Breast epithelium (tissue), 4 donors: ENCODE measurements at regions not wholly inside any gene's neighbourhood (a gene's known extent, or its start where the extent isn't known, plus 50 kb on each side); places are given as distances from the start of the nearest gene placed in this dataset.

Experiments used
- DNase-seq, 2 donors: peaks; one replicate each; pipeline ENCODE4 v3.0.0-alpha.2; 2019; ENCODE audit warnings: low spot score in 2 of 2
- H3K27ac ChIP-seq, 2 donors: fragments of 200-600 bp; sonication (generic) in 1 of 2; one replicate each; pipeline ENCODE4 v1.5.1; 2016 to 2019; ENCODE audit warnings: mild to moderate bottlenecking in 1 of 2
- H3K27me3 ChIP-seq, 2 donors: fragments of 200-600 bp; sonication (generic) in 1 of 2; one replicate each; pipeline versions ENCODE4 v1.5.1 to v1.6.0; 2017 to 2019; ENCODE audit warnings: control low read depth in 1 of 2, mild to moderate bottlenecking in 1 of 2
- H3K36me3 ChIP-seq: fragments of 200-600 bp; one replicate; pipeline ENCODE4 v1.5.1; 2019
- H3K4me1 ChIP-seq, 2 donors: fragments of 200-600 bp; sonication (generic); one replicate each; pipeline ENCODE4 v1.5.1; 2016 to 2019; ENCODE audit warnings: control low read depth in 1 of 2
- H3K4me3 ChIP-seq, 3 donors: fragments of 200-600 bp; sonication (generic); 1 replicate in 2 of 3; 2 replicates in 1 of 3; pipeline ENCODE4 v1.5.1; 2016 to 2019; ENCODE audit warnings: mild to moderate bottlenecking in 3 of 3, moderate library complexity in 2 of 3
- H3K9me3 ChIP-seq, 2 donors: fragments of 200-600 bp; sonication (generic) in 1 of 2; one replicate each; pipeline ENCODE4 v1.5.1; 2016 to 2019; ENCODE audit warnings: control low read depth in 1 of 2
- POLR2A ChIP-seq: fragments of 450-650 bp; IDR thresholded peaks from one replicate; pipeline ENCODE4 v1.6.1; 2016; ENCODE audit warnings: antibody characterized with exemption, mild to moderate bottlenecking, moderate library complexity
- POLR2AphosphoS5 ChIP-seq, 3 donors: sonication (generic); formaldehyde crosslinking; IDR thresholded peaks; one replicate each; pipeline ENCODE4 v1.6.1; 2017; ENCODE audit warnings: antibody characterized with exemption in 3 of 3
- intact Hi-C: fragments of 100-400 bp; cut with DNase I; formaldehyde crosslinking; loops from one replicate; pipeline ENCODE4 v1.15.1; 2023; ENCODE audit warnings: low total_unique reads
- TF ChIP-seq, protein P1 (sequence below), 3 donors: fragments of 450-650 bp; IDR thresholded peaks; one replicate each; pipeline ENCODE4 v1.5.1; 2016 to 2017; ENCODE audit warnings: antibody characterized with exemption in 3 of 3, mild to moderate bottlenecking in 3 of 3, moderate library complexity in 3 of 3

DNA sequence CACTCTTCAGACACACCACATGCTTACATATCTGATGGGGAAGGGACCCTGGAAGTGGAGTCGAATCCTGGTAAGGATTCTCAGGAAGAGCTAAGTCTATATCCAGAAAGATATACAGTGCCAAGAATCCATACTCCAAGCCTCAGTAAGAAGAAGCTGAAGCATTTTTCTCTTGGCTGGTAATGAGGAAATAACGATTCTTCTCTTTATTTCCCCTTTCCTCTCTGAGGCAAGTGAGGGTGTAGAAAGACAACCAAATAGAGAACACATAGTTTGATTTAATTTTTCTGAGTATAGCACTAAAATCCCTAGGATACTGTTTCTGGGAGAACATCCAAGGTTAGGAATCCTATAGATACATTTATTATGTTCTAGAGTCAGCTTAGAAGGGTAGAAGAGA lies 857.3 kb downstream of the TUSC7 start:
- H3K4me1 ChIP-seq = no peaks in the 10 kb centered on the region
- intact Hi-C loops = no loop called here
- H3K36me3 ChIP-seq = no peaks in the 10 kb centered on the region
- no peak for DNase-seq
- H3K27ac ChIP-seq = no peak overlapping the region
- no peaks in the 10 kb centered on the region for H3K9me3 ChIP-seq
- H3K27me3 ChIP-seq = no peaks in the 10 kb centered on the region
- TF ChIP-seq, protein P1, sequence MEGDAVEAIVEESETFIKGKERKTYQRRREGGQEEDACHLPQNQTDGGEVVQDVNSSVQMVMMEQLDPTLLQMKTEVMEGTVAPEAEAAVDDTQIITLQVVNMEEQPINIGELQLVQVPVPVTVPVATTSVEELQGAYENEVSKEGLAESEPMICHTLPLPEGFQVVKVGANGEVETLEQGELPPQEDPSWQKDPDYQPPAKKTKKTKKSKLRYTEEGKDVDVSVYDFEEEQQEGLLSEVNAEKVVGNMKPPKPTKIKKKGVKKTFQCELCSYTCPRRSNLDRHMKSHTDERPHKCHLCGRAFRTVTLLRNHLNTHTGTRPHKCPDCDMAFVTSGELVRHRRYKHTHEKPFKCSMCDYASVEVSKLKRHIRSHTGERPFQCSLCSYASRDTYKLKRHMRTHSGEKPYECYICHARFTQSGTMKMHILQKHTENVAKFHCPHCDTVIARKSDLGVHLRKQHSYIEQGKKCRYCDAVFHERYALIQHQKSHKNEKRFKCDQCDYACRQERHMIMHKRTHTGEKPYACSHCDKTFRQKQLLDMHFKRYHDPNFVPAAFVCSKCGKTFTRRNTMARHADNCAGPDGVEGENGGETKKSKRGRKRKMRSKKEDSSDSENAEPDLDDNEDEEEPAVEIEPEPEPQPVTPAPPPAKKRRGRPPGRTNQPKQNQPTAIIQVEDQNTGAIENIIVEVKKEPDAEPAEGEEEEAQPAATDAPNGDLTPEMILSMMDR (IDR thresholded peaks at IDR 0.05) = no peak
- H3K4me3 ChIP-seq = no peak overlapping the region

GRCh38 chr3:117567382-117567781 lies 857.8 kb downstream of the TUSC7 start:
- H3K9me3 ChIP-seq = no peaks in the 10 kb centered on the region

GRCh38 chr3:117567906-117568305 lies 858.3 kb downstream of the TUSC7 start:
- TF ChIP-seq POLR2AphosphoS5 (IDR thresholded peaks at IDR 0.05) (no peak), POLR2A (no peak)
- TF ChIP-seq, protein P1 (IDR thresholded peaks at IDR 0.05) = no peak
- H3K4me3 ChIP-seq = no peak overlapping the region
- no peaks in the 10 kb centered on the region for H3K9me3 ChIP-seq
- no peak for DNase-seq
- H3K4me1 ChIP-seq = no peaks in the 10 kb centered on the region
- intact Hi-C loops = no loop called here
- no peaks in the 10 kb centered on the region for H3K36me3 ChIP-seq
- H3K27me3 ChIP-seq = no peaks in the 10 kb centered on the region
- no peak overlapping the region for H3K27ac ChIP-seq

More at GRCh38 chr3:117567382-117567781, 857.8 kb downstream of the TUSC7 start:
- Histone ChIP-seq H3K36me3 (no peaks in the 10 kb centered on the region), H3K4me1 (no peaks in the 10 kb centered on the region), H3K4me3 (no peak overlapping the region), H3K27ac (no peak overlapping the region), H3K27me3 (no peaks in the 10 kb centered on the region)
- intact Hi-C loops = no loop called here
- DNase-seq = no peak
- TF ChIP-seq POLR2AphosphoS5 (IDR thresholded peaks at IDR 0.05) (no peak), POLR2A (no peak)
- TF ChIP-seq, protein P1 (IDR thresholded peaks at IDR 0.05) = no peak

DNA sequence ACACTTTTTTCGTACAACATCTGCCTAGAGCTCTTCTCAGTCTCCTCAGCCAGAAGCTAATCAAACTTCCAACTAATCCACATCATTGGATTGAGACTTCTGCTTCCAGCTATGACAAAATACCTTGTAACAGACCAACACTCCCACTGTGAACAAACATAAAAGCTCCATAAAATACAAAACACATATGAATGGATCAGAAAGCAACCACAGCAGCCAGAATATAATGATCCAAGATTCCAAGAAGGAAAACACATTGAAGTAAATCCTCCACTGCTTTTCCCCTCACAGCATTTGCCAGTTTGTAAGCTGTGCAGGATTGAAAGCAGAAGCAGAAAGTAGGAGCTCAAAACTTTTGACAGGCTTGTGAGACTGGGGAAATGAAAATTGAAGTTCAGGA lies 863.2 kb downstream of the TUSC7 start:
- intact Hi-C loops = no loop called here
- DNase-seq = no peak
- Histone ChIP-seq H3K27me3 (no peaks in the 10 kb centered on the region), H3K9me3 (no peaks in the 10 kb centered on the region), H3K36me3 (no peaks in the 10 kb centered on the region), H3K27ac (no peak overlapping the region), H3K4me3 (no peak overlapping the region), H3K4me1 (no peaks in the 10 kb centered on the region)
- TF ChIP-seq, protein P1 (IDR thresholded peaks at IDR 0.05) = no peak
- TF ChIP-seq POLR2AphosphoS5 (IDR thresholded peaks at IDR 0.05) = no peak
- TF ChIP-seq POLR2A = no peak

DNA sequence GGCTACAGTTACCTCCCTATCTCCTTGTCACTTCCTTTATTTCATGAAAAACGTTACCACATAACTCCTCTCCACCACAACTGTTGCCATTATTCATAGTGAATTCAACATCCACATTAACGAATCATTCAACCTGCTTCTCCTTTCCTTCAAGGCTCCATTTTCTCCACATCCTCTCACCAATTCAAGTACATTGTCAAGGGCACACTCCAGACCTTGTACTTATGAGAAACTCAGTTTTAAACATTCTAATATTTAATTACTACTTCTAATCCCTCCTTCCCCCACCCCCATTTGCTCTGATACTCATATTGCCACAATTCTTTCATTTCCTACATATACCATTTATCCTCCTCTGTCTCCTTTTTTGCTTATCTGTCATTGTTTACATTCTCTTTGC lies 871.2 kb downstream of the TUSC7 start:
- no peak overlapping the region for H3K4me3 ChIP-seq
- intact Hi-C loops = no loop called here
- H3K9me3 ChIP-seq = no peaks in the 10 kb centered on the region
- no peaks in the 10 kb centered on the region for H3K36me3 ChIP-seq
- no peaks in the 10 kb centered on the region for H3K4me1 ChIP-seq
- H3K27ac ChIP-seq = no peak overlapping the region
- no peak for TF ChIP-seq POLR2AphosphoS5 (IDR thresholded peaks at IDR 0.05)
- TF ChIP-seq POLR2A = no peak
- TF ChIP-seq, protein P1 (IDR thresholded peaks at IDR 0.05) = no peak
- no peaks in the 10 kb centered on the region for H3K27me3 ChIP-seq
- no peak for DNase-seq
